ENCODE measurements at regions not wholly inside any gene's neighbourhood (a gene's known extent, or its start where the extent isn't known, plus 50 kb on each side); places are given as distances from the start of the nearest gene placed in this dataset.

DNA sequence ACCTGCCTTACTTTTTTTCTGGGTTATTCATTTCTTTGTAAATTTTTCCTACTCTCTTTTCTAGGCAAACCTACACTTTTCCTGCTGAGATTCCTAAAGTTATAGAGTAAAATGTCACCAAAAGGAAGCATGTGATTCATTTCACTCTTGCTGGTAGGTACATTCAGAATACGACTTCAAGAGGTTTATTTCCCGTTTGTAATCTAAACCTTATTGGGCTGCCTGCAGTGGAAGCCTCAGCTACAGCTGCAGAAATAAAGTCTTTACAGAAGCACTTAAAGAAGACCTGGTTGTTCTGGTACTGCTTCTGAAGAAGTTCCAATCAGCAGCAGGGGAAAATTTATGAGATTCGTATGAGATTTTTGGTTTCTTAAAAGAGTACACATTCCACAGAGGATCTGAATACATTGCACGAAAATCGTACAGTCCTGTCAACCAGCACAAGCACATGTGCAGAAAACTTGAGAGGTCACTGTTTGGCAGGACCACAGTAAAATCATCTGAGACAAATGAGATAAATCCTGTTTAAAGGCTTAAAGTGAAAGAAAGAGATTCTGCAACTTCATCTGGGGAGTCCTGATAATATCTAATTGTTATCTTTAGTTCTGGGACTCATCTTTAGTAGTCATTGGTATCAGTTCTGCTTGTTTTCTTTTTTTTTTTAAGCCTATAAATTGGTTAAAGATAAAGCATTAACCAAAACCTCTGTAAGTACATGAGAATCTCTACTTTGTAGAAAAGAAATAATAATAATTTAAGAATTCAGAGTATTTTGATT lies 109.9 kb upstream of the ADGRL2 start:
- FAIRE-seq (no peak), DNase-seq (ENCODE audit: low read depth in 1 of 2, low spot score in 2 of 2) (no peak)
- Histone ChIP-seq H3K4me2 (ENCODE audit: insufficient read depth in 1 of 2, low read depth in 2 of 2, low read length in 2 of 2) (no peak overlapping the region), H2AFZ (ENCODE audit: low read length) (no peak overlapping the region), H3K36me3 (ENCODE audit: control insufficient read depth in 2 of 4, insufficient read depth in 4 of 4, low read length in 3 of 4) (no peaks in the 10 kb centered on the region), H3K4me3 (ENCODE audit: extremely low read depth in 1 of 4, insufficient read depth in 2 of 4, low read depth in 3 of 4, low read length in 4 of 4) (no peak overlapping the region), H3K18ac (ENCODE audit: extremely low read depth, low read length) (no peak overlapping the region), H2AK5ac (ENCODE audit: low read depth, low read length) (no peak overlapping the region), H4K20me1 (replicated peaks in 1 of 2; ENCODE audit: control insufficient read depth in 1 of 2, insufficient read depth in 2 of 2, low read length in 2 of 2) (no peaks in the 10 kb centered on the region), H2BK5ac (ENCODE audit: low read depth, low read length) (no peak overlapping the region), H2BK15ac (ENCODE audit: low read length) (no peak overlapping the region), H4K91ac (replicated peaks; ENCODE audit: insufficient read length, low read length) (no peak overlapping the region), H3K23ac (ENCODE audit: insufficient read length) (no peak overlapping the region), H4K8ac (ENCODE audit: extremely low read depth, insufficient read depth, low read length) (no peak overlapping the region), H3K14ac (ENCODE audit: insufficient read length) (no peak overlapping the region), H2BK120ac (replicated peaks; ENCODE audit: low read depth, low read length) (peak overlapping the region; percentile 18), H3K4ac (replicated peaks; ENCODE audit: insufficient read length, low read depth, low read length) (no peak overlapping the region), H3K27me3 (replicated peaks in 1 of 4; ENCODE audit: control insufficient read depth in 3 of 4, extremely low read depth in 1 of 4, insufficient read depth in 3 of 4, low read length in 3 of 4) (no peaks in the 10 kb centered on the region), H3K27ac (ENCODE audit: low read depth, low read length) (no peak overlapping the region), H2BK20ac (ENCODE audit: low read length) (0 out of 2 replicates have a peak overlapping the region, but pooled peaks have one; percentile 86), H3K56ac (replicated peaks; ENCODE audit: insufficient read length, low read depth, low read length) (no peak overlapping the region), H3K23me2 (ENCODE audit: low read depth, low read length) (no peaks in the 10 kb centered on the region), H3K9ac (replicated peaks in 1 of 4; ENCODE audit: extremely low read depth in 1 of 4, low read depth in 3 of 4, low read length in 3 of 4) (no peak overlapping the region), H3K79me1 (ENCODE audit: low read depth, low read length) (no peaks in the 10 kb centered on the region), H3K4me1 (replicated peaks in 1 of 4; ENCODE audit: control insufficient read depth in 3 of 4, insufficient read depth in 4 of 4, low read length in 3 of 4) (peaks cover 0 to 4% (median 0%) of the 10 kb centered on the region in 4 experiments; a peak in 1 of 7 replicates), H2BK12ac (ENCODE audit: low read depth, low read length) (no peak overlapping the region), H3K79me2 (ENCODE audit: control insufficient read depth in 1 of 2, insufficient read depth in 2 of 2, low read length in 2 of 2) (no peaks in the 10 kb centered on the region), H4K5ac (ENCODE audit: insufficient read length, low read depth, low read length) (no peak overlapping the region), H3K9me3 (ENCODE audit: insufficient read depth in 2 of 2, low read depth in 1 of 2, low read length in 1 of 2) (no peaks in the 10 kb centered on the region)
- POLR2A ChIA-PET (ENCODE audit: partially characterized antibody) = no interaction called here
- CTCF ChIA-PET (ENCODE audit: partially characterized antibody) = no interaction called here
- WGBS, 2 experiments (ENCODE audit: extremely low coverage in 1 of 2, insufficient coverage in 1 of 2, insufficient read length in 1 of 2, insufficient replicate concordance in 2 of 2, low coverage in 1 of 2, low lambda C conversion rate in 2 of 2, missing lambda C conversion rate in 1 of 2) = 84% methylated on average over 5 of the region's 5 CpGs; no CpG with 5 or more reads in 1 of the 2 experiments
- TF ChIP-seq KDM4A (IDR thresholded peaks at IDR 0.05; ENCODE audit: low read depth, low read length, severe bottlenecking) (no peak), POLR2AphosphoS5 (IDR thresholded peaks at IDR 0.05; ENCODE audit: low read depth, low read length) (no peak), PHF8 (conservative IDR thresholded peaks at IDR 0.05; ENCODE audit: low read depth, low read length) (no peak), RAD21 (IDR thresholded peaks at IDR 0.05 in 1 of 2, conservative IDR thresholded peaks at IDR 0.05 in 1 of 2; ENCODE audit: low read depth in 2 of 2, low read length in 2 of 2) (no peak), EP300 (IDR thresholded peaks at IDR 0.05; ENCODE audit: borderline replicate concordance in 1 of 2, low read depth in 2 of 2, low read length in 2 of 2) (no peak), SAP30 (IDR thresholded peaks at IDR 0.05; ENCODE audit: insufficient read depth, insufficient replicate concordance, low read length) (no peak), POLR2A (IDR thresholded peaks at IDR 0.05; ENCODE audit: control extremely low read depth in 1 of 2, low read depth in 2 of 2, low read length in 2 of 2) (no peak), TAF1 (IDR thresholded peaks at IDR 0.05; ENCODE audit: low read depth, low read length) (no peak), SIRT6 (IDR thresholded peaks at IDR 0.05; ENCODE audit: low read length) (no peak), CBX5 (IDR thresholded peaks at IDR 0.05; ENCODE audit: low read depth, low read length) (no peak), BACH1 (IDR thresholded peaks at IDR 0.05; ENCODE audit: low read length) (no peak), BCL11A (IDR thresholded peaks at IDR 0.05; ENCODE audit: low read depth in 2 of 2, low read length in 2 of 2) (no peak)
- TF ChIP-seq, protein P1, sequence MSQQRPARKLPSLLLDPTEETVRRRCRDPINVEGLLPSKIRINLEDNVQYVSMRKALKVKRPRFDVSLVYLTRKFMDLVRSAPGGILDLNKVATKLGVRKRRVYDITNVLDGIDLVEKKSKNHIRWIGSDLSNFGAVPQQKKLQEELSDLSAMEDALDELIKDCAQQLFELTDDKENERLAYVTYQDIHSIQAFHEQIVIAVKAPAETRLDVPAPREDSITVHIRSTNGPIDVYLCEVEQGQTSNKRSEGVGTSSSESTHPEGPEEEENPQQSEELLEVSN (IDR thresholded peaks at IDR 0.05) = no peak

All from H1 (cell line).